ENCODE measurements at regions not wholly inside any gene's neighbourhood (a gene's known extent, or its start where the extent isn't known, plus 50 kb on each side); places are given as distances from the start of the nearest gene placed in this dataset.

GRCh38 chr4:133347409-133347808 lies 198.3 kb downstream of the PCDH10 start:
- TF ChIP-seq POLR2A (IDR thresholded peaks at IDR 0.05; ENCODE audit: low read length) = no peak
- no peak for TF ChIP-seq GATA1 (IDR thresholded peaks at IDR 0.05; ENCODE audit: low read depth, low read length)
